ENCODE measurements at regions not wholly inside any gene's neighbourhood (a gene's known extent, or its start where the extent isn't known, plus 50 kb on each side); places are given as distances from the start of the nearest gene placed in this dataset.

DNA sequence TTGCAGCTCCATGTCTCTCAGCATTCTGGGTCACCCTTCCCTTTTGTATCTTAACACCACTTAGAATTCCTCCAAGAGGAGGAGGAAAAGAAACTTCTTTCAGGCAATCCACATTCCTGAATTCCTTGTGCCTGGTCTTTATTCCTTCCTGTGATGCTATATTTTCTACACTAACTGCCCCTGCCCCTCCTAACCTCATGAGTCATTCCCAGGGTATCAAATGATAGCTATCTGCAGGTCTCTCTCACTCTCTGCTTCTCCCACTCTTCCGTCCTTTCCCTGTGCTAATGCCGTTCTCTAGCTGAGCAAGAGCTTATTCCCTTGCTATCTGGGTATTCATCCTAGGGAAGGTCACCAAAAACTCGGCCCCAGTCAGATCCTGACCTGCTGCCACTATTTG is 395.0 kb upstream of the TCF4 start:
- DNase-seq, result peak; percentile 40
- WGBS (ENCODE audit: extremely low coverage, insufficient read length, low lambda C conversion rate), result no CpG with 5 or more reads among the region's 3 CpGs
- H3K23me2 ChIP-seq (ENCODE audit: insufficient read length, low read depth, low read length, poor library complexity, severe bottlenecking), result no peaks in the 10 kb centered on the region
- no peak overlapping the region for H3T11ph ChIP-seq (ENCODE audit: low read length)
- no peak overlapping the region for H2AK5ac ChIP-seq (ENCODE audit: insufficient read length, low read length)
- Mint-ChIP-seq H3K4me3 (no peak overlapping the region), H3K9me3 (peaks cover 11 to 14% of the 10 kb centered on the region in 2 experiments), H3K4me1 (peaks cover 7% of the 10 kb centered on the region in 2 experiments), H3K27me3 (ENCODE audit: low read depth) (no peaks in the 10 kb centered on the region), H3K27ac (peak overlapping the region in 2 of 3 experiments; percentile 0 to 20; a peak in 1 of 7 replicates), H3K36me3 (ENCODE audit: insufficient read depth in 1 of 3, low read depth in 3 of 3) (peaks cover under 1 to 27% (median 4%) of the 10 kb centered on the region in 3 experiments; a peak in 6 of 7 replicates)
- H4K91ac ChIP-seq (ENCODE audit: insufficient read length, low read depth, low read length), result no peak overlapping the region
- H2AFZ ChIP-seq (ENCODE audit: low read length), result no peak overlapping the region
- H2BK5ac ChIP-seq (ENCODE audit: insufficient read length, low read length), result no peak overlapping the region
- no peak overlapping the region for H3K9ac ChIP-seq (ENCODE audit: extremely low read depth, insufficient read length, low read length)
- H4K5ac ChIP-seq (ENCODE audit: insufficient read length, low read depth, low read length), result no peak overlapping the region
- H3K9me3 ChIP-seq (ENCODE audit: control insufficient read depth, low read depth, low read length), result no peaks in the 10 kb centered on the region
- H3K23ac ChIP-seq (ENCODE audit: insufficient read length, low read depth, low read length), result no peak overlapping the region
- no peaks in the 10 kb centered on the region for H3K4me1 ChIP-seq (ENCODE audit: insufficient read depth, low read length)
- H3K18ac ChIP-seq (ENCODE audit: insufficient read length, low read depth, low read length), result no peak overlapping the region
- no peak overlapping the region for H3K4me2 ChIP-seq (ENCODE audit: insufficient read depth, insufficient read length, low read length)
- H3K79me1 ChIP-seq (ENCODE audit: insufficient read depth, low read depth, low read length, poor library complexity, severe bottlenecking), result no peaks in the 10 kb centered on the region
- no peak overlapping the region for H4K8ac ChIP-seq (replicated peaks; ENCODE audit: insufficient read length, low read depth, low read length)
- H3K27me3 ChIP-seq (ENCODE audit: insufficient read depth, low read length), result no peaks in the 10 kb centered on the region
- H2BK15ac ChIP-seq (ENCODE audit: low read depth, low read length), result no peak overlapping the region
- no peak for TF ChIP-seq CTCF (conservative IDR thresholded peaks at IDR 0.05)
- H3K14ac ChIP-seq (ENCODE audit: insufficient read depth, low read length), result no peak overlapping the region
- no peak overlapping the region for H3K56ac ChIP-seq (ENCODE audit: insufficient read length, low read depth, low read length)
- no peak overlapping the region for H2BK20ac ChIP-seq (ENCODE audit: low read depth, low read length, poor library complexity, severe bottlenecking)
- H2BK120ac ChIP-seq (ENCODE audit: low read depth, low read length, poor library complexity, severe bottlenecking), result no peak overlapping the region
- no peak overlapping the region for H3K4ac ChIP-seq (ENCODE audit: low read depth, low read length)
- H3K27ac ChIP-seq (ENCODE audit: insufficient read length, low read depth, low read length), result no peak overlapping the region
- no peak overlapping the region for H2BK12ac ChIP-seq (ENCODE audit: insufficient read length, low read depth, low read length)
- H4K20me1 ChIP-seq (ENCODE audit: control insufficient read depth, insufficient read depth, insufficient read length), result no peaks in the 10 kb centered on the region
- no peaks in the 10 kb centered on the region for H3K79me2 ChIP-seq (ENCODE audit: insufficient read depth, low read length)
